Kidney epithelial cell (primary cell): ENCODE measurements at regions not wholly inside any gene's neighbourhood (a gene's known extent, or its start where the extent isn't known, plus 50 kb on each side); places are given as distances from the start of the nearest gene placed in this dataset.

Experiments
- DNase-seq: peaks from one replicate; pipeline ENCODE4 v3.0.0-alpha.2; 2010; ENCODE audit warnings: low read depth
- H3K27me3 ChIP-seq: 2 replicates; pipeline ENCODE4 v1.6.0; 2011; ENCODE audit warnings: low read length; ENCODE audit not compliant: control insufficient read depth, insufficient read depth
- H3K36me3 ChIP-seq: 2 replicates; pipeline ENCODE4 v1.5.1; 2011; ENCODE audit warnings: low read length; ENCODE audit not compliant: control insufficient read depth, insufficient read depth
- H3K4me3 ChIP-seq: 2 replicates; pipeline ENCODE4 v1.5.1; 2011; ENCODE audit warnings: low read depth, mild to moderate bottlenecking, control low read depth, low read length
- TF ChIP-seq, protein P1 (sequence below): IDR thresholded peaks from 2 replicates; pipeline ENCODE4 v1.5.1; 2011; ENCODE audit warnings: mild to moderate bottlenecking, moderate library complexity, low read length, control low read depth, inconsistent platforms; ENCODE audit not compliant: insufficient read depth, poor library complexity, severe bottlenecking

DNA sequence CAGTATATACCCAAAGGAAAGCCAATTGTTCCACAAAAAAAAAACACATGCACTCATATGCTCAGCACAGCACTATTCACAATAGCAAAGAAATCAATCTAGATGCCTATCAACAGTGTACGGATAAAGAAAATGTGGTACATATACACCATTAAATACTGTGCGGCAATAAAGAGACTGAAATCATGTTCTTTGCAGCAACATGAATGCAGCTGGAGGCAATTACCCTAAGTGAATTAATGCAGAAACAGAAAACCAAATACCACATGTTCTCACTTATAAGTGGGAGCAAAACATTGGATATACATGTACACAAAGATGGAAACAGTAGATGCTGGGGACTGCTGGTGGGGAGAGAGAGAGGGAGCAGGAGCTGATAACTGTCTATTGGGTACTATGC, 124.2 kb upstream of the AADACL2 start:
- TF ChIP-seq, protein P1, sequence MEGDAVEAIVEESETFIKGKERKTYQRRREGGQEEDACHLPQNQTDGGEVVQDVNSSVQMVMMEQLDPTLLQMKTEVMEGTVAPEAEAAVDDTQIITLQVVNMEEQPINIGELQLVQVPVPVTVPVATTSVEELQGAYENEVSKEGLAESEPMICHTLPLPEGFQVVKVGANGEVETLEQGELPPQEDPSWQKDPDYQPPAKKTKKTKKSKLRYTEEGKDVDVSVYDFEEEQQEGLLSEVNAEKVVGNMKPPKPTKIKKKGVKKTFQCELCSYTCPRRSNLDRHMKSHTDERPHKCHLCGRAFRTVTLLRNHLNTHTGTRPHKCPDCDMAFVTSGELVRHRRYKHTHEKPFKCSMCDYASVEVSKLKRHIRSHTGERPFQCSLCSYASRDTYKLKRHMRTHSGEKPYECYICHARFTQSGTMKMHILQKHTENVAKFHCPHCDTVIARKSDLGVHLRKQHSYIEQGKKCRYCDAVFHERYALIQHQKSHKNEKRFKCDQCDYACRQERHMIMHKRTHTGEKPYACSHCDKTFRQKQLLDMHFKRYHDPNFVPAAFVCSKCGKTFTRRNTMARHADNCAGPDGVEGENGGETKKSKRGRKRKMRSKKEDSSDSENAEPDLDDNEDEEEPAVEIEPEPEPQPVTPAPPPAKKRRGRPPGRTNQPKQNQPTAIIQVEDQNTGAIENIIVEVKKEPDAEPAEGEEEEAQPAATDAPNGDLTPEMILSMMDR = no peak
- DNase-seq = no peak
- no peaks in the 10 kb centered on the region for H3K36me3 ChIP-seq
- H3K4me3 ChIP-seq = no peak overlapping the region
- H3K27me3 ChIP-seq = no peaks in the 10 kb centered on the region

DNA sequence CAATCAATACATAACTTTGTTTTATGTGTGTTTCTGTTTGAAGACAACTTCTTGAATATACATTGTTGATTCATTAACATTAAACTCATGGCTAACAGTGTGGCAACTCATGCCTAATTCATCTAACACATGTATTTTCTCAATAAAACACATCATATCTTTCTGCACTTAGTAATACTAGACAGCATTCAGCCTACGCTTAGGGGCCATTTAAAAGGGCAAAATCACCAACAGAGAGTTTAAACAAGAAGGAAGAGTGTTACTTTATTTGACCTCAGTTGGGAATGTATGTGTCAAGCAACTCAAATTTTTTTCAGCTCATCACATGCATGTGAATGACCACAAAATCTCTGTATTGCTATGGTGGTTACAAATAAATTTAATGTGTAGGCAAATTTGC, 128.8 kb upstream of the AADACL2 start:
- no peaks in the 10 kb centered on the region for H3K36me3 ChIP-seq
- H3K4me3 ChIP-seq = no peak overlapping the region
- TF ChIP-seq, protein P1 = no peak
- H3K27me3 ChIP-seq = no peaks in the 10 kb centered on the region
- DNase-seq = no peak

DNA sequence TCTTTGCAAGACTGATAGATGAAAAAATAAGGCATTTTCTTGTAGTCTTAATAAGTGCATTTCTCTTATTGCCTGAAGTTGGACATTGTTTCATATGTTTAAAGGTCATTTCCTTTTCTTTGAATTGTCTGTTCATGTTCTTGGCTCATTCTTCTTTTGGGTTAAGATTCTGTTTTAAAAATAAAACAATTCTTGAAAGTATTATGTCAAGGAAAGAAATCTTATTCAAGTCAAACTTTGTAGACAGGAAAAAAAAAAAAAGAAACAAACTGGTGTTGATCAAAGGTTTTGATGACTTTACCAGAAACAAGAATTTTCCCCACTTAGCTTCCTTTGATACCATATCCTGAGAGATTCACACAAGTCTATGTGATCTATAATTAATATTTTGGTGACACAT, 132.9 kb upstream of the AADACL2 start:
- no peaks in the 10 kb centered on the region for H3K27me3 ChIP-seq
- DNase-seq = no peak
- TF ChIP-seq, protein P1 = no peak
- H3K4me3 ChIP-seq = no peak overlapping the region
- no peaks in the 10 kb centered on the region for H3K36me3 ChIP-seq

DNA sequence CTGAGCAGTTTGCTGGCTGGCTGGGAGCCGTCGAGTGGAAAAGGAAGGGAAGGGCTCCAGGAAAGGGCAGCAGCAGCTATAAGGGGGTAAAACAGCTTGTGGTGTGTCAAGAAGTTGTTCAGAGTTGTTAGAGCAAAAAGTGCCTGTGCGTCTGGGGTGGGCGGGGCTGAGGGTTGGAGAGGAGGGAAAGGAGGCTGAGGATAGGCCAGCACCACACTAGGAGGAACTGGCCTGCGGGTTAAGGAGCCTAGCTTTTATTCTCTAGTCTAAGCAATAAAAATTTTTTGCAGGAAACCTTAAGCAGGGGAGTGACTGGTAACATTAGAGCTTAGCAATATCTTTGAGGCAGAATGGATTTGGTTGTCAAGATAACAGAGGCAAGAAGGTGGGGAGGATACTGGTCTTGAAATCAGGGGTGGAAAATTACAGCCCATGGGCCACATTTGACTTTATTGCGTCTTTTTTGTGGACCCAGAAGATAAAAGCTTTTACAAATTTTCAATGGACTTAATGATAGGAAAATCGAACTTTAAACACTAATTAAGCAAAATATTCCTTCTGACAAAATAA, 134.5 kb upstream of the AADACL2 start:
- Histone ChIP-seq H3K4me3 (no peak overlapping the region), H3K27me3 (no peaks in the 10 kb centered on the region), H3K36me3 (no peaks in the 10 kb centered on the region)
- TF ChIP-seq, protein P1 = no peak
- no peak for DNase-seq

DNA sequence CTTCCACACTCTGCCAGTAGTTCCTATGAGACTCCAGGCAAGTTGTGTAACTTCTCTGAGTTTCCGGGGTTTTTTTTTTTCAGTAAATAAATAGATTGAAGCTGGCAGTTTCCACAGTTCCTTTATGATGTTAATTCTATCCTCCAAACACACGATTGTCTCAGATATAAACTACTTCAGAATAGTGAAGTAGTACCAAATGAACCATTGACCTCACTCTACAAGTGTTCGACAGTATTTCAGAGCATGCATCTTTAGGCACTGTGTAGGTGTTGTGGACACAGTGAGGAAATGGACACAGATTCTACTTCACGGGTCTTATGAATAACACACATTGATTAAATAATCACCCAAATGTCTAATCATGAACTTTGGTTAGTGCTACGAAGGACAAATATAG, 136.1 kb upstream of the IGSF10 start:
- no peak for DNase-seq
- no peaks in the 10 kb centered on the region for H3K36me3 ChIP-seq
- TF ChIP-seq, protein P1 = no peak
- H3K4me3 ChIP-seq = no peak overlapping the region
- H3K27me3 ChIP-seq = no peaks in the 10 kb centered on the region

DNA sequence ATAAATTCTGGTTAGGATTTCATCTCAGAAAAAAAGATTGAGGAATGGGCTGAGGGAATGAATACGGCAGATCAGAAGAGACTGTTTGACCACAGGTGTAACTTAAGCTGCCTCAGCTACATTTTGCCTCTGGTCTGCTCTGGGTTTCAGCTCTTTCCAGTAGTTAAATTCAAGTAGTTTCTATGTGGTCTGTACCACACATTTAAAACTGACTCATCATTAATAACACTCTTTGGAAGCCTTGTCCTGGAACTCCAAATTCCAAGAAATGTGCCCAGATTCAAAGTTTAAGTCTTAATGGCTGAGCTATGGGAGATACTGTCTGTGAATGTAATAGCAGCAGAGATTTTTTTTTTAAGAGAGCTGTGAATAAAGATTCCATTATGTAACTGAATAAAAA, 133.1 kb upstream of the IGSF10 start:
- Histone ChIP-seq H3K27me3 (no peaks in the 10 kb centered on the region), H3K36me3 (no peaks in the 10 kb centered on the region), H3K4me3 (no peak overlapping the region)
- no peak for DNase-seq
- TF ChIP-seq, protein P1 = no peak
